H9 (cell line): ENCODE measurements at regions not wholly inside any gene's neighbourhood (a gene's known extent, or its start where the extent isn't known, plus 50 kb on each side); places are given as distances from the start of the nearest gene placed in this dataset.

ENCODE experiments used
- DNase-seq: peaks from one replicate; pipeline ENCODE4 v3.0.0-alpha.2; 2017
- H2AFZ ChIP-seq: one replicate; pipeline ENCODE4 v1.6.1; 2013; ENCODE audit warnings: mild to moderate bottlenecking, low read length, control low read depth, moderate library complexity
- H2AK5ac ChIP-seq: 2 replicates; pipeline ENCODE4 v1.6.1; 2013; ENCODE audit warnings: low read length, control low read depth, mixed read lengths; ENCODE audit not compliant: insufficient read length
- H2BK120ac ChIP-seq: one replicate; pipeline ENCODE4 v1.6.1; 2013; ENCODE audit warnings: low read depth, mild to moderate bottlenecking, low read length, control low read depth, inconsistent platforms; ENCODE audit not compliant: poor library complexity, severe bottlenecking
- H2BK12ac ChIP-seq: 2 replicates; pipeline ENCODE4 v1.6.1; 2013; ENCODE audit warnings: low read length, control low read depth, mixed read lengths, low read depth; ENCODE audit not compliant: insufficient read length
- H2BK15ac ChIP-seq: 2 replicates; pipeline ENCODE4 v1.6.1; 2013; ENCODE audit warnings: low read depth, low read length, control low read depth
- H2BK20ac ChIP-seq: one replicate; pipeline ENCODE4 v1.6.1; 2013; ENCODE audit warnings: low read depth, mild to moderate bottlenecking, low read length, control low read depth, inconsistent platforms; ENCODE audit not compliant: poor library complexity, severe bottlenecking
- H2BK5ac ChIP-seq: 2 replicates; pipeline ENCODE4 v1.6.1; 2013; ENCODE audit warnings: low read length, control low read depth, mixed read lengths; ENCODE audit not compliant: insufficient read length
- H3K14ac ChIP-seq: 2 replicates; pipeline ENCODE4 v1.6.1; 2013; ENCODE audit warnings: low read length, control low read depth; ENCODE audit not compliant: insufficient read depth
- H3K18ac ChIP-seq: 2 replicates; pipeline ENCODE4 v1.6.1; 2013; ENCODE audit warnings: low read depth, mild to moderate bottlenecking, mixed read lengths, low read length, control low read depth; ENCODE audit not compliant: insufficient read length
- H3K23ac ChIP-seq: 2 replicates; pipeline ENCODE4 v1.6.1; 2013; ENCODE audit warnings: low read length, control low read depth, mixed read lengths, low read depth; ENCODE audit not compliant: insufficient read length
- H3K23me2 ChIP-seq: 2 replicates; pipeline ENCODE4 v1.6.1; 2013; ENCODE audit warnings: low read depth, mild to moderate bottlenecking, mixed read lengths, low read length, control low read depth; ENCODE audit not compliant: insufficient read length, poor library complexity, severe bottlenecking
- H3K27ac ChIP-seq: 2 replicates; pipeline ENCODE4 v1.5.1; 2013; ENCODE audit warnings: low read length, control low read depth, mixed read lengths, low read depth; ENCODE audit not compliant: insufficient read length
- H3K27me3 ChIP-seq: 2 replicates; pipeline ENCODE4 v1.6.1; 2013; ENCODE audit warnings: low read length, control low read depth, inconsistent platforms; ENCODE audit not compliant: insufficient read depth
- H3K4ac ChIP-seq: 2 replicates; pipeline ENCODE4 v1.6.1; 2013; ENCODE audit warnings: low read depth, mild to moderate bottlenecking, control low read depth, inconsistent platforms, low read length, moderate library complexity
- H3K4me1 ChIP-seq: 2 replicates; pipeline ENCODE4 v1.6.1; 2013; ENCODE audit warnings: low read length, control low read depth, inconsistent platforms; ENCODE audit not compliant: insufficient read depth
- H3K4me2 ChIP-seq: 2 replicates; pipeline ENCODE4 v1.6.1; 2013; ENCODE audit warnings: low read length, control low read depth, mixed read lengths; ENCODE audit not compliant: insufficient read length, insufficient read depth
- H3K56ac ChIP-seq: 2 replicates; pipeline ENCODE4 v1.6.1; 2013; ENCODE audit warnings: low read depth, mild to moderate bottlenecking, mixed read lengths, low read length, control low read depth; ENCODE audit not compliant: insufficient read length
- H3K79me1 ChIP-seq: 2 replicates; pipeline ENCODE4 v1.6.1; 2013; ENCODE audit warnings: low read depth, mild to moderate bottlenecking, moderate library complexity, low read length, control low read depth, inconsistent platforms; ENCODE audit not compliant: insufficient read depth, poor library complexity, severe bottlenecking
- H3K79me2 ChIP-seq: 2 replicates; pipeline ENCODE4 v1.6.1; 2013; ENCODE audit warnings: low read length, control low read depth, inconsistent platforms; ENCODE audit not compliant: insufficient read depth
- H3K9ac ChIP-seq: 2 replicates; pipeline ENCODE4 v1.6.1; 2013; ENCODE audit warnings: low read length, control low read depth, mixed read lengths; ENCODE audit not compliant: insufficient read length; ENCODE audit errors: extremely low read depth
- H3K9me3 ChIP-seq: one replicate; pipeline ENCODE4 v1.6.1; 2013; ENCODE audit warnings: low read depth, low read length, inconsistent platforms; ENCODE audit not compliant: control insufficient read depth
- H3T11ph ChIP-seq: one replicate; pipeline ENCODE4 v1.6.1; 2013; ENCODE audit warnings: mild to moderate bottlenecking, low read length, control low read depth, inconsistent platforms
- H4K20me1 ChIP-seq: one replicate; pipeline ENCODE4 v1.6.1; 2013; ENCODE audit not compliant: control insufficient read depth, insufficient read length, insufficient read depth
- H4K5ac ChIP-seq: 2 replicates; pipeline ENCODE4 v1.6.1; 2013; ENCODE audit warnings: low read depth, mild to moderate bottlenecking, mixed read lengths, low read length, control low read depth; ENCODE audit not compliant: insufficient read length
- H4K8ac ChIP-seq: replicated peaks from 2 replicates; pipeline ENCODE4 v1.6.1; 2013; ENCODE audit warnings: low read length, control low read depth, mixed read lengths, low read depth; ENCODE audit not compliant: insufficient read length
- H4K91ac ChIP-seq: 2 replicates; pipeline ENCODE4 v1.6.1; 2013; ENCODE audit warnings: low read depth, mild to moderate bottlenecking, moderate library complexity, mixed read lengths, low read length, control low read depth; ENCODE audit not compliant: insufficient read length
- H3K27ac Mint-ChIP-seq, 3 experiments: 2 replicates in 2 of 3; 3 replicates in 1 of 3; pipeline ENCODE4 v1.8.0; 2020 to 2021; ENCODE audit warnings: mixed read lengths in 3 of 3, mild to moderate bottlenecking in 1 of 3, moderate library complexity in 1 of 3
- H3K27me3 Mint-ChIP-seq: 2 replicates; pipeline ENCODE4 v1.8.0; 2021; ENCODE audit warnings: low read depth, mild to moderate bottlenecking, moderate library complexity, mixed read lengths
- H3K36me3 Mint-ChIP-seq, 3 experiments: 2 replicates in 2 of 3; 3 replicates in 1 of 3; pipeline ENCODE4 v1.8.0; 2020 to 2021; ENCODE audit warnings: low read depth in 3 of 3, mixed read lengths in 3 of 3; ENCODE audit not compliant: insufficient read depth in 1 of 3
- H3K4me1 Mint-ChIP-seq, 2 experiments: 2 replicates each; pipeline ENCODE4 v1.8.0; 2020; ENCODE audit warnings: mixed read lengths in 2 of 2
- H3K4me3 Mint-ChIP-seq, 2 experiments: 2 replicates in 1 of 2; 3 replicates in 1 of 2; pipeline ENCODE4 v1.8.0; 2020 to 2021; ENCODE audit warnings: mild to moderate bottlenecking in 2 of 2, mixed read lengths in 2 of 2, moderate library complexity in 1 of 2
- H3K9me3 Mint-ChIP-seq, 2 experiments: 2 replicates in 1 of 2; 3 replicates in 1 of 2; pipeline ENCODE4 v1.8.0; 2020; ENCODE audit warnings: mild to moderate bottlenecking in 2 of 2, mixed read lengths in 2 of 2, moderate library complexity in 1 of 2
- CTCF ChIP-seq: fragments of 200-600 bp; sonication (generic); conservative IDR thresholded peaks from 3 replicates; pipeline ENCODE4 v1.8.0; 2021; ENCODE audit warnings: antibody characterized with exemption, mild to moderate bottlenecking

- Histone ChIP-seq H4K8ac (no peak overlapping the region), H2AFZ (no peak overlapping the region), H3K27me3 (no peaks in the 10 kb centered on the region), H4K91ac (no peak overlapping the region), H3K56ac (no peak overlapping the region), H2BK5ac (no peak overlapping the region), H4K5ac (no peak overlapping the region), H2BK20ac (no peak overlapping the region), H3K4ac (no peak overlapping the region), H3K4me2 (no peak overlapping the region), H2BK120ac (no peak overlapping the region), H3K4me1 (no peaks in the 10 kb centered on the region), H2BK12ac (no peak overlapping the region), H3K23ac (no peak overlapping the region), H3K9me3 (no peaks in the 10 kb centered on the region), H3K23me2 (no peaks in the 10 kb centered on the region), H3K9ac (no peak overlapping the region), H3K18ac (no peak overlapping the region), H3K79me2 (no peaks in the 10 kb centered on the region), H3K27ac (no peak overlapping the region), H3T11ph (no peak overlapping the region), H3K79me1 (no peaks in the 10 kb centered on the region), H4K20me1 (no peaks in the 10 kb centered on the region), H2AK5ac (no peak overlapping the region), H2BK15ac (no peak overlapping the region), H3K14ac (no peak overlapping the region)
- no peaks in the 10 kb centered on the region for H3K4me1 Mint-ChIP-seq
- no peak for DNase-seq
- no peaks in the 10 kb centered on the region for H3K36me3 Mint-ChIP-seq
- H3K27me3 Mint-ChIP-seq: no peaks in the 10 kb centered on the region
- no peak overlapping the region for H3K4me3 Mint-ChIP-seq
- peaks cover 0 to 2% of the 10 kb centered on the region in 2 experiments; a peak in 2 of 5 replicates for H3K9me3 Mint-ChIP-seq
- H3K27ac Mint-ChIP-seq: no peak overlapping the region
- TF ChIP-seq CTCF: no peak
Measured at GRCh38 chr5:128613766-128614165, 75.7 kb upstream of the FBN2 start.
